HUDEP-2 (cell line): ENCODE measurements at regions not wholly inside any gene's neighbourhood (a gene's known extent, or its start where the extent isn't known, plus 50 kb on each side); places are given as distances from the start of the nearest gene placed in this dataset.
"Not testable (repeated sequence)": the region's sequence is repeated elsewhere in the genome, so short reads cannot be mapped to it uniquely, and the experiment has no call there.

Experiments
- DNase-seq, 76 experiments: peaks; one replicate each; lab custom pipeline; 2025; ENCODE audit not compliant: unreplicated experiment in 76 of 76; lab: John Stamatoyannopoulos, UW

- DNase-seq = no peak
Observed at GRCh38 chrX:110511238-110511637, 152.6 kb downstream of the RTL9 start.

- no peak for DNase-seq
Observed at GRCh38 chrX:110512341-110512740, 153.7 kb downstream of the RTL9 start.

- DNase-seq = no peak
Observed at GRCh38 chrX:110514509-110514908, 155.9 kb downstream of the RTL9 start.

- DNase-seq = no peak
Observed at GRCh38 chrX:110519501-110519900, 160.9 kb downstream of the RTL9 start.

GRCh38 chrX:110519906-110520452 lies 161.3 kb downstream of the RTL9 start:
- DNase-seq = no peak

- not testable (repeated sequence) for DNase-seq
Observed at GRCh38 chrX:110520652-110521051, 162.0 kb downstream of the RTL9 start.

- DNase-seq = no peak
Observed at GRCh38 chrX:110531873-110532580, 173.4 kb downstream of the RTL9 start.

- no peak for DNase-seq
Observed at GRCh38 chrX:110532581-110532931, 173.9 kb downstream of the RTL9 start.

- no peak for DNase-seq
Observed at GRCh38 chrX:110536816-110537215, 178.2 kb downstream of the RTL9 start.

- DNase-seq = no peak
Observed at GRCh38 chrX:110541266-110541665, 182.6 kb downstream of the RTL9 start.

- DNase-seq = not testable (repeated sequence)
Observed at GRCh38 chrX:110550854-110551253, 192.2 kb downstream of the RTL9 start.

- DNase-seq = no peak
Observed at GRCh38 chrX:110557864-110558263, 199.2 kb downstream of the RTL9 start.

GRCh38 chrX:110558406-110558805 lies 199.8 kb downstream of the RTL9 start:
- no peak for DNase-seq

GRCh38 chrX:110561034-110561433 lies 202.4 kb downstream of the RTL9 start:
- DNase-seq = no peak

- DNase-seq = no peak
Observed at GRCh38 chrX:110563282-110563681, 204.6 kb downstream of the RTL9 start.

GRCh38 chrX:110568441-110568840 lies 209.8 kb downstream of the RTL9 start:
- DNase-seq = no peak

- DNase-seq = no peak
Observed at GRCh38 chrX:110569506-110569905, 210.9 kb downstream of the RTL9 start.

- no peak for DNase-seq
Observed at GRCh38 chrX:110578270-110578669, 217.3 kb downstream of the CHRDL1 start.

GRCh38 chrX:110584083-110584482 lies 211.5 kb downstream of the CHRDL1 start:
- no peak for DNase-seq

- DNase-seq = no peak
Observed at GRCh38 chrX:110588164-110588563, 207.5 kb downstream of the CHRDL1 start.

- DNase-seq = no peak
Observed at GRCh38 chrX:110588853-110589252, 206.8 kb downstream of the CHRDL1 start.

GRCh38 chrX:110600745-110601310 lies 194.8 kb downstream of the CHRDL1 start:
- no peak for DNase-seq
